H9 (cell line): ENCODE measurements at regions not wholly inside any gene's neighbourhood (a gene's known extent, or its start where the extent isn't known, plus 50 kb on each side); places are given as distances from the start of the nearest gene placed in this dataset.

Experiments used
- DNase-seq: peaks from one replicate; pipeline ENCODE4 v3.0.0-alpha.2; 2017
- H2AFZ ChIP-seq: one replicate; pipeline ENCODE4 v1.6.1; 2013; ENCODE audit warnings: mild to moderate bottlenecking, low read length, control low read depth, moderate library complexity
- H2AK5ac ChIP-seq: 2 replicates; pipeline ENCODE4 v1.6.1; 2013; ENCODE audit warnings: low read length, control low read depth, mixed read lengths; ENCODE audit not compliant: insufficient read length
- H2BK120ac ChIP-seq: one replicate; pipeline ENCODE4 v1.6.1; 2013; ENCODE audit warnings: low read depth, mild to moderate bottlenecking, low read length, control low read depth, inconsistent platforms; ENCODE audit not compliant: poor library complexity, severe bottlenecking
- H2BK12ac ChIP-seq: 2 replicates; pipeline ENCODE4 v1.6.1; 2013; ENCODE audit warnings: low read length, control low read depth, mixed read lengths, low read depth; ENCODE audit not compliant: insufficient read length
- H2BK15ac ChIP-seq: 2 replicates; pipeline ENCODE4 v1.6.1; 2013; ENCODE audit warnings: low read depth, low read length, control low read depth
- H2BK20ac ChIP-seq: one replicate; pipeline ENCODE4 v1.6.1; 2013; ENCODE audit warnings: low read depth, mild to moderate bottlenecking, low read length, control low read depth, inconsistent platforms; ENCODE audit not compliant: poor library complexity, severe bottlenecking
- H2BK5ac ChIP-seq: 2 replicates; pipeline ENCODE4 v1.6.1; 2013; ENCODE audit warnings: low read length, control low read depth, mixed read lengths; ENCODE audit not compliant: insufficient read length
- H3K14ac ChIP-seq: 2 replicates; pipeline ENCODE4 v1.6.1; 2013; ENCODE audit warnings: low read length, control low read depth; ENCODE audit not compliant: insufficient read depth
- H3K18ac ChIP-seq: 2 replicates; pipeline ENCODE4 v1.6.1; 2013; ENCODE audit warnings: low read depth, mild to moderate bottlenecking, mixed read lengths, low read length, control low read depth; ENCODE audit not compliant: insufficient read length
- H3K23ac ChIP-seq: 2 replicates; pipeline ENCODE4 v1.6.1; 2013; ENCODE audit warnings: low read length, control low read depth, mixed read lengths, low read depth; ENCODE audit not compliant: insufficient read length
- H3K23me2 ChIP-seq: 2 replicates; pipeline ENCODE4 v1.6.1; 2013; ENCODE audit warnings: low read depth, mild to moderate bottlenecking, mixed read lengths, low read length, control low read depth; ENCODE audit not compliant: insufficient read length, poor library complexity, severe bottlenecking
- H3K27ac ChIP-seq: 2 replicates; pipeline ENCODE4 v1.5.1; 2013; ENCODE audit warnings: low read length, control low read depth, mixed read lengths, low read depth; ENCODE audit not compliant: insufficient read length
- H3K27me3 ChIP-seq: 2 replicates; pipeline ENCODE4 v1.6.1; 2013; ENCODE audit warnings: low read length, control low read depth, inconsistent platforms; ENCODE audit not compliant: insufficient read depth
- H3K4ac ChIP-seq: 2 replicates; pipeline ENCODE4 v1.6.1; 2013; ENCODE audit warnings: low read depth, mild to moderate bottlenecking, control low read depth, inconsistent platforms, low read length, moderate library complexity
- H3K4me1 ChIP-seq: 2 replicates; pipeline ENCODE4 v1.6.1; 2013; ENCODE audit warnings: low read length, control low read depth, inconsistent platforms; ENCODE audit not compliant: insufficient read depth
- H3K4me2 ChIP-seq: 2 replicates; pipeline ENCODE4 v1.6.1; 2013; ENCODE audit warnings: low read length, control low read depth, mixed read lengths; ENCODE audit not compliant: insufficient read length, insufficient read depth
- H3K56ac ChIP-seq: 2 replicates; pipeline ENCODE4 v1.6.1; 2013; ENCODE audit warnings: low read depth, mild to moderate bottlenecking, mixed read lengths, low read length, control low read depth; ENCODE audit not compliant: insufficient read length
- H3K79me1 ChIP-seq: 2 replicates; pipeline ENCODE4 v1.6.1; 2013; ENCODE audit warnings: low read depth, mild to moderate bottlenecking, moderate library complexity, low read length, control low read depth, inconsistent platforms; ENCODE audit not compliant: insufficient read depth, poor library complexity, severe bottlenecking
- H3K79me2 ChIP-seq: 2 replicates; pipeline ENCODE4 v1.6.1; 2013; ENCODE audit warnings: low read length, control low read depth, inconsistent platforms; ENCODE audit not compliant: insufficient read depth
- H3K9ac ChIP-seq: 2 replicates; pipeline ENCODE4 v1.6.1; 2013; ENCODE audit warnings: low read length, control low read depth, mixed read lengths; ENCODE audit not compliant: insufficient read length; ENCODE audit errors: extremely low read depth
- H3K9me3 ChIP-seq: one replicate; pipeline ENCODE4 v1.6.1; 2013; ENCODE audit warnings: low read depth, low read length, inconsistent platforms; ENCODE audit not compliant: control insufficient read depth
- H3T11ph ChIP-seq: one replicate; pipeline ENCODE4 v1.6.1; 2013; ENCODE audit warnings: mild to moderate bottlenecking, low read length, control low read depth, inconsistent platforms
- H4K20me1 ChIP-seq: one replicate; pipeline ENCODE4 v1.6.1; 2013; ENCODE audit not compliant: control insufficient read depth, insufficient read length, insufficient read depth
- H4K5ac ChIP-seq: 2 replicates; pipeline ENCODE4 v1.6.1; 2013; ENCODE audit warnings: low read depth, mild to moderate bottlenecking, mixed read lengths, low read length, control low read depth; ENCODE audit not compliant: insufficient read length
- H4K8ac ChIP-seq: replicated peaks from 2 replicates; pipeline ENCODE4 v1.6.1; 2013; ENCODE audit warnings: low read length, control low read depth, mixed read lengths, low read depth; ENCODE audit not compliant: insufficient read length
- H4K91ac ChIP-seq: 2 replicates; pipeline ENCODE4 v1.6.1; 2013; ENCODE audit warnings: low read depth, mild to moderate bottlenecking, moderate library complexity, mixed read lengths, low read length, control low read depth; ENCODE audit not compliant: insufficient read length
- H3K27ac Mint-ChIP-seq, 3 experiments: 2 replicates in 2 of 3; 3 replicates in 1 of 3; pipeline ENCODE4 v1.8.0; 2020 to 2021; ENCODE audit warnings: mixed read lengths in 3 of 3, mild to moderate bottlenecking in 1 of 3, moderate library complexity in 1 of 3
- H3K27me3 Mint-ChIP-seq: 2 replicates; pipeline ENCODE4 v1.8.0; 2021; ENCODE audit warnings: low read depth, mild to moderate bottlenecking, moderate library complexity, mixed read lengths
- H3K36me3 Mint-ChIP-seq, 3 experiments: 2 replicates in 2 of 3; 3 replicates in 1 of 3; pipeline ENCODE4 v1.8.0; 2020 to 2021; ENCODE audit warnings: low read depth in 3 of 3, mixed read lengths in 3 of 3; ENCODE audit not compliant: insufficient read depth in 1 of 3
- H3K4me1 Mint-ChIP-seq, 2 experiments: 2 replicates each; pipeline ENCODE4 v1.8.0; 2020; ENCODE audit warnings: mixed read lengths in 2 of 2
- H3K4me3 Mint-ChIP-seq, 2 experiments: 2 replicates in 1 of 2; 3 replicates in 1 of 2; pipeline ENCODE4 v1.8.0; 2020 to 2021; ENCODE audit warnings: mild to moderate bottlenecking in 2 of 2, mixed read lengths in 2 of 2, moderate library complexity in 1 of 2
- H3K9me3 Mint-ChIP-seq, 2 experiments: 2 replicates in 1 of 2; 3 replicates in 1 of 2; pipeline ENCODE4 v1.8.0; 2020; ENCODE audit warnings: mild to moderate bottlenecking in 2 of 2, mixed read lengths in 2 of 2, moderate library complexity in 1 of 2
- CTCF ChIP-seq: fragments of 200-600 bp; sonication (generic); conservative IDR thresholded peaks from 3 replicates; pipeline ENCODE4 v1.8.0; 2021; ENCODE audit warnings: antibody characterized with exemption, mild to moderate bottlenecking
- WGBS: extraction: QIAGEN DNeasy Blood & Tissue Kit; methylation state at CpG from one replicate; pipeline ENCODE4 v1.1.7; 2013; ENCODE audit warnings: missing lambda C conversion rate, low lambda C conversion rate, mixed read lengths; ENCODE audit not compliant: insufficient read length; ENCODE audit errors: extremely low coverage; 5-methylcytosine and 5-hydroxymethylcytosine counted together

- no CpG with 5 or more reads among the region's 7 CpGs for WGBS
- no peak overlapping the region for H3K14ac ChIP-seq
- peaks cover 8 to 13% of the 10 kb centered on the region in 2 experiments for H3K4me1 Mint-ChIP-seq
These were observed 336.0 kb upstream of the TNP1 start for GRCh38 chr2:217195658-217196446.

More at GRCh38 chr2:217195658-217196446, 336.0 kb upstream of the TNP1 start:
- Histone ChIP-seq H2BK20ac (no peak overlapping the region), H3K79me2 (no peaks in the 10 kb centered on the region), H3K4me1 (no peaks in the 10 kb centered on the region), H3K56ac (no peak overlapping the region), H2BK120ac (no peak overlapping the region), H2BK5ac (no peak overlapping the region), H3K4me2 (no peak overlapping the region), H4K20me1 (no peaks in the 10 kb centered on the region), H3K23me2 (no peaks in the 10 kb centered on the region), H3K9ac (no peak overlapping the region), H3K27ac (no peak overlapping the region), H3K9me3 (no peaks in the 10 kb centered on the region), H3K18ac (no peak overlapping the region), H3T11ph (no peak overlapping the region), H3K4ac (no peak overlapping the region), H2AFZ (no peak overlapping the region), H4K5ac (no peak overlapping the region), H3K27me3 (peaks cover 2% of the 10 kb centered on the region; the same call in 1 of the 2 replicates), H2AK5ac (no peak overlapping the region), H2BK15ac (no peak overlapping the region), H3K79me1 (no peaks in the 10 kb centered on the region), H4K8ac (no peak overlapping the region), H2BK12ac (no peak overlapping the region), H4K91ac (no peak overlapping the region), H3K23ac (no peak overlapping the region)
- no peak for TF ChIP-seq CTCF
- Mint-ChIP-seq H3K27me3 (peaks cover 12% of the 10 kb centered on the region), H3K36me3 (peaks cover 0 to 8% (median 0%) of the 10 kb centered on the region in 3 experiments; a peak in 2 of 7 replicates), H3K4me3 (no peak overlapping the region), H3K9me3 (peaks cover 3 to 6% of the 10 kb centered on the region in 2 experiments; a peak in 4 of 5 replicates), H3K27ac (no peak overlapping the region)
- DNase-seq: no peak
